ENCODE measurements at regions not wholly inside any gene's neighbourhood (a gene's known extent, or its start where the extent isn't known, plus 50 kb on each side); places are given as distances from the start of the nearest gene placed in this dataset.

DNA sequence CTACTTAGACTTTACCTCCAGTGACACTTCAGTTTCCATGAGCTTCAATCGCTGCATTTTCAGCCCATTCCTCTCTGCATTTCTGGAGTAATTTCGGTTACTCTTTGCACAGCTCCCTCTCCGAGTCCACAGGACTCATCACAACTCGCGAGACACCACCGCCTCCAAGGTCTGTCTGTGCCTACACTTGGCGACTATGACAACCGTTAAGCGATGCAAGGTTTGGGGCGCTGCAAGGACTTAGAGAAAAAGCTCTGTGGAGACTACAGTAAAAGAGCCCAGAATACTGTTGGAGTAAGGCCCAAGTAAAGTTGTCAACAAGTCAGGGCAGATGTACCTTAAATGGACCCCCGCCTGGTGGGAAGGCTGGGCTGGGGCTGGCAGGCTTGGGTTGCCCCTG, 95.7 kb upstream of the RPS6KA2 start:
- TF ChIP-seq, protein P1, sequence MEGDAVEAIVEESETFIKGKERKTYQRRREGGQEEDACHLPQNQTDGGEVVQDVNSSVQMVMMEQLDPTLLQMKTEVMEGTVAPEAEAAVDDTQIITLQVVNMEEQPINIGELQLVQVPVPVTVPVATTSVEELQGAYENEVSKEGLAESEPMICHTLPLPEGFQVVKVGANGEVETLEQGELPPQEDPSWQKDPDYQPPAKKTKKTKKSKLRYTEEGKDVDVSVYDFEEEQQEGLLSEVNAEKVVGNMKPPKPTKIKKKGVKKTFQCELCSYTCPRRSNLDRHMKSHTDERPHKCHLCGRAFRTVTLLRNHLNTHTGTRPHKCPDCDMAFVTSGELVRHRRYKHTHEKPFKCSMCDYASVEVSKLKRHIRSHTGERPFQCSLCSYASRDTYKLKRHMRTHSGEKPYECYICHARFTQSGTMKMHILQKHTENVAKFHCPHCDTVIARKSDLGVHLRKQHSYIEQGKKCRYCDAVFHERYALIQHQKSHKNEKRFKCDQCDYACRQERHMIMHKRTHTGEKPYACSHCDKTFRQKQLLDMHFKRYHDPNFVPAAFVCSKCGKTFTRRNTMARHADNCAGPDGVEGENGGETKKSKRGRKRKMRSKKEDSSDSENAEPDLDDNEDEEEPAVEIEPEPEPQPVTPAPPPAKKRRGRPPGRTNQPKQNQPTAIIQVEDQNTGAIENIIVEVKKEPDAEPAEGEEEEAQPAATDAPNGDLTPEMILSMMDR (IDR thresholded peaks at IDR 0.05) = no peak
- Mint-ChIP-seq H3K27ac (no peak overlapping the region), H3K4me1 (no peaks in the 10 kb centered on the region), H3K27me3 (no peaks in the 10 kb centered on the region), H3K9me3 (no peaks in the 10 kb centered on the region), H3K36me3 (ENCODE audit: low read depth) (no peaks in the 10 kb centered on the region), H3K4me3 (no peak overlapping the region)
- POLR2A ChIA-PET = no interaction called here
- CTCF ChIA-PET = no interaction called here
- DNase-seq = no peak
- ATAC-seq (ENCODE audit: low read depth) = no peak
- intact Hi-C loops (cut with micrococcal nuclease) = no loop called here

DNA sequence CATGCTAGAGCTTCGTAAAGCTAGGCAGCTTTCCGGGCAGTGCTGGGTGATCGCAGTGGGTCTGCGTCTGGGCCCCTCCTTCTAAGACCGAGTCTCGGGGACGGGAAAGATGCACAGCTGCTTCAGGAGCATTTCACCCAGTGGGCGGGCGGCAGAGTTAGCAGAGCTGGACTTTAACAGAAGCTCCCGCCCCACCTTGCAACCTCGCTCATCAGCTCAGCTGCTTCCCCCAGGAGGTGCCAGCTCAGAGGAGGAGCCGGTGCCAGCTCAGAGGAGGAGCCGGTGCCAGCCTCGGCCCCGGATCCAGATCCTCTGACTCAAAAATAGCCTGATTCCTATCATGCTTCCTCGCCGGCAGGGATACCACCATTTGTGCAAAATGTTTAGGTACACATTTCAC, 94.5 kb upstream of the RPS6KA2 start:
- H3K36me3 Mint-ChIP-seq (ENCODE audit: low read depth) = no peaks in the 10 kb centered on the region
- intact Hi-C loops (cut with micrococcal nuclease) = no loop called here
- DNase-seq (no peak), ATAC-seq (ENCODE audit: low read depth) (no peak)
- no peak overlapping the region for H3K4me3 Mint-ChIP-seq
- H3K27me3 Mint-ChIP-seq = no peaks in the 10 kb centered on the region
- no peaks in the 10 kb centered on the region for H3K9me3 Mint-ChIP-seq
- no peaks in the 10 kb centered on the region for H3K4me1 Mint-ChIP-seq
- ChIA-PET POLR2A (no interaction called here), CTCF (no interaction called here)
- H3K27ac Mint-ChIP-seq = no peak overlapping the region
- TF ChIP-seq, protein P1 (IDR thresholded peaks at IDR 0.05) = no peak

GRCh38 chr6:166720856-166721255, 93.8 kb upstream of the RPS6KA2 start:
- ChIA-PET POLR2A (no interaction called here), CTCF (no interaction called here)
- Mint-ChIP-seq H3K4me1 (no peaks in the 10 kb centered on the region), H3K27me3 (no peaks in the 10 kb centered on the region), H3K36me3 (ENCODE audit: low read depth) (no peaks in the 10 kb centered on the region), H3K4me3 (no peak overlapping the region), H3K27ac (no peak overlapping the region), H3K9me3 (no peaks in the 10 kb centered on the region)
- ATAC-seq (ENCODE audit: low read depth) = no peak
- DNase-seq = no peak
- intact Hi-C loops (cut with micrococcal nuclease) = no loop called here
- TF ChIP-seq, protein P1 (IDR thresholded peaks at IDR 0.05) = no peak

- CTCF ChIA-PET = no interaction called here
- no peaks in the 10 kb centered on the region for H3K4me1 Mint-ChIP-seq
Measured at GRCh38 chr6:166719019-166719418, 92.0 kb upstream of the RPS6KA2 start.

DNA sequence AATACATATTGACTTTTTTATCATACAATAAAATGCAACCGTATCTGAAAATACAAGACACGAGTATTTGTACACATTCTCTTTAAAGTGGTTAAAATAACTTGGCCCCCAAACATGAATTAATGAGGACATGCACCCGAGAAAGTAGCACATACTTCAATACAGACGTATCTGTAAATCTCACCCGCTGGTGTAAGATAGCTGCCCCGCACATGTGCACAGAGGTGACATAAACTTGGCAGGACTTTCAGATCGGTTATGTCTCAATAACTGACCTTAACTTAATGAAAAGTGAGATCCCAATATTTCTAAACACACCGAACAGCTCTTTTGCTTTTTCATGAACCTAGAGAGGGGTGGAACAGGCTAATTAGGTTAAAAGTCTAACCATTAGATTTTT, 91.5 kb upstream of the RPS6KA2 start:
- TF ChIP-seq, protein P1 (IDR thresholded peaks at IDR 0.05) = no peak
- H3K4me3 Mint-ChIP-seq = no peak overlapping the region
- H3K27me3 Mint-ChIP-seq = no peaks in the 10 kb centered on the region
- DNase-seq (no peak), ATAC-seq (ENCODE audit: low read depth) (no peak)
- H3K4me1 Mint-ChIP-seq = no peaks in the 10 kb centered on the region
- ChIA-PET CTCF (no interaction called here), POLR2A (no interaction called here)
- H3K27ac Mint-ChIP-seq = no peak overlapping the region
- intact Hi-C loops (cut with micrococcal nuclease) = no loop called here
- no peaks in the 10 kb centered on the region for H3K9me3 Mint-ChIP-seq
- H3K36me3 Mint-ChIP-seq (ENCODE audit: low read depth) = no peaks in the 10 kb centered on the region

More at GRCh38 chr6:166719019-166719418, 92.0 kb upstream of the RPS6KA2 start:
- POLR2A ChIA-PET = no interaction called here
- Mint-ChIP-seq H3K9me3 (no peaks in the 10 kb centered on the region), H3K27ac (no peak overlapping the region), H3K4me3 (no peak overlapping the region), H3K27me3 (no peaks in the 10 kb centered on the region), H3K36me3 (ENCODE audit: low read depth) (no peaks in the 10 kb centered on the region)
- intact Hi-C loops (cut with micrococcal nuclease) = no loop called here
- DNase-seq (no peak), ATAC-seq (ENCODE audit: low read depth) (no peak)
- TF ChIP-seq, protein P1 (IDR thresholded peaks at IDR 0.05) = no peak

Measured in activated B cell treated with CpG ODN at 0.5 μM for 24 hours (primary cell).